ENCODE measurements at regions not wholly inside any gene's neighbourhood (a gene's known extent, or its start where the extent isn't known, plus 50 kb on each side); places are given as distances from the start of the nearest gene placed in this dataset.
"Not testable (repeated sequence)": the region's sequence is repeated elsewhere in the genome, so short reads cannot be mapped to it uniquely, and the experiment has no call there.

DNA sequence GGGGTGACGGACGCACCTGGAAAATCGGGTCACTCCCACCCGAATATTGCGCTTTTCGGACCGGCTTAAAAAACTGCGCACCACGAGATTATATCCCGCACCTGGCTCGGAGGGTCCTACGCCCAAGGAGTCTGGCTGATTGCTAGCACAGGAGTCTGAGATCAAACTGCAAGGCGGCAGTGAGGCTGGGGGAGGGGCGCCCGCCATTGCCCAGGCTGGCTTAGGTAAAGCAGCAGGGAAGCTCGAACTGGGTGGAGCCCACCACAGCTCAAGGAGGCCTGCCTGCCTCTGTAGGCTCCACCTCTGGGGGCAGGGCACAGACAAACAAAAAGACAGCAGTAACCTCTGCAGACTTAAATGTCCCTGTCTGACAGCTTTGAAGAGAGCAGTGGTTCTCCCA is 1760.6 kb upstream of the CDH9 start:
- dilution Hi-C loops (cut with MboI; ENCODE audit: extremely low pct_ligation_motif_present, low sequenced_read_pairs); H2AFZ ChIP-seq (ENCODE audit: low read depth, low read length); POLR2A ChIA-PET; H3K27me3 ChIP-seq (ENCODE audit: control insufficient read depth in 2 of 2, insufficient read depth in 2 of 2, low read length in 2 of 2); H3K79me2 ChIP-seq (ENCODE audit: control insufficient read depth, insufficient read depth, low read length); H3K9ac ChIP-seq (replicated peaks; ENCODE audit: extremely low read depth, insufficient read depth, low read length); intact Hi-C loops (cut with micrococcal nuclease); H3K9me1 ChIP-seq (replicated peaks; ENCODE audit: control insufficient read depth, extremely low read depth, insufficient read depth, low read length); H3K4me3 ChIP-seq (replicated peaks in 1 of 3; ENCODE audit: insufficient read depth in 1 of 3, low read depth in 1 of 3, low read length in 3 of 3); BruUV-seq (replicated peaks); CTCF ChIA-PET; H3K9me3 ChIP-seq (replicated peaks; ENCODE audit: control insufficient read depth, insufficient read depth, low read length); H4K20me1 ChIP-seq (replicated peaks; ENCODE audit: control insufficient read depth, extremely low read depth, insufficient read depth, low read length); H3K27ac ChIP-seq (ENCODE audit: insufficient read depth, low read depth, low read length); H3K4me1 ChIP-seq (ENCODE audit: control insufficient read depth, extremely low read depth, insufficient read depth, low read length); H3K4me2 ChIP-seq (ENCODE audit: insufficient read depth, low read length); FAIRE-seq; H3K36me3 ChIP-seq (ENCODE audit: control insufficient read depth in 2 of 2, extremely low read depth in 1 of 2, insufficient read depth in 2 of 2, low read length in 2 of 2); DNase-seq (ENCODE audit: low read depth, low spot score): not testable (repeated sequence)

DNA sequence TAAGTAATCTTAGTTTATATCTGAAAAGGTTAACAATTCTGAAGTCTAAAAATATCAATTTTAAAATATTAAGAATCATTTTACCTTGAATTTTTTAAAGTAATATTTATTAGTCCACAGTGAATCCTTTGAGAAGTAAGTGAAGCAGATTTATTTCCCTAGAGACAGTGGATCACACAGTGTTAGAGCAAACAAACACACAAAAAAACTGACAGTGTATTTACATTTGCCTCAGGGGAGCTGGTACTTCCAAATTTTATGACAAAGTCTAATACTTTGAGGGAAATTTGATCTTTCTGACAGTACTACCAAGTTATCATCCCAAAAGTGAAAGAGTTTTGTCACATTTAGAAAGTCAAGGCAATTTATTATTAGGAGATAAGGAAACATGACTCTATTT is 1750.6 kb upstream of the CDH9 start:
- H3K9ac ChIP-seq (replicated peaks; ENCODE audit: extremely low read depth, insufficient read depth, low read length) = no peak overlapping the region
- H3K27ac ChIP-seq (ENCODE audit: insufficient read depth, low read depth, low read length) = no peak overlapping the region
- no peak overlapping the region for H3K4me2 ChIP-seq (ENCODE audit: insufficient read depth, low read length)
- POLR2A ChIA-PET = no interaction called here
- H4K20me1 ChIP-seq (replicated peaks; ENCODE audit: control insufficient read depth, extremely low read depth, insufficient read depth, low read length) = no peaks in the 10 kb centered on the region
- no TSS peak for BruUV-seq (replicated peaks)
- H3K36me3 ChIP-seq (ENCODE audit: control insufficient read depth in 2 of 2, extremely low read depth in 1 of 2, insufficient read depth in 2 of 2, low read length in 2 of 2) = no peaks in the 10 kb centered on the region
- CTCF ChIA-PET = no interaction called here
- H3K79me2 ChIP-seq (ENCODE audit: control insufficient read depth, insufficient read depth, low read length) = no peaks in the 10 kb centered on the region
- intact Hi-C loops (cut with micrococcal nuclease) (no loop called here), dilution Hi-C loops (cut with MboI; ENCODE audit: extremely low pct_ligation_motif_present, low sequenced_read_pairs) (no loop called here)
- DNase-seq (ENCODE audit: low read depth, low spot score) (no peak), FAIRE-seq (no peak)
- no peaks in the 10 kb centered on the region for H3K27me3 ChIP-seq (ENCODE audit: control insufficient read depth in 2 of 2, insufficient read depth in 2 of 2, low read length in 2 of 2)
- no peaks in the 10 kb centered on the region for H3K9me1 ChIP-seq (replicated peaks; ENCODE audit: control insufficient read depth, extremely low read depth, insufficient read depth, low read length)
- no peak overlapping the region for H2AFZ ChIP-seq (ENCODE audit: low read depth, low read length)
- TF ChIP-seq, protein P1, sequence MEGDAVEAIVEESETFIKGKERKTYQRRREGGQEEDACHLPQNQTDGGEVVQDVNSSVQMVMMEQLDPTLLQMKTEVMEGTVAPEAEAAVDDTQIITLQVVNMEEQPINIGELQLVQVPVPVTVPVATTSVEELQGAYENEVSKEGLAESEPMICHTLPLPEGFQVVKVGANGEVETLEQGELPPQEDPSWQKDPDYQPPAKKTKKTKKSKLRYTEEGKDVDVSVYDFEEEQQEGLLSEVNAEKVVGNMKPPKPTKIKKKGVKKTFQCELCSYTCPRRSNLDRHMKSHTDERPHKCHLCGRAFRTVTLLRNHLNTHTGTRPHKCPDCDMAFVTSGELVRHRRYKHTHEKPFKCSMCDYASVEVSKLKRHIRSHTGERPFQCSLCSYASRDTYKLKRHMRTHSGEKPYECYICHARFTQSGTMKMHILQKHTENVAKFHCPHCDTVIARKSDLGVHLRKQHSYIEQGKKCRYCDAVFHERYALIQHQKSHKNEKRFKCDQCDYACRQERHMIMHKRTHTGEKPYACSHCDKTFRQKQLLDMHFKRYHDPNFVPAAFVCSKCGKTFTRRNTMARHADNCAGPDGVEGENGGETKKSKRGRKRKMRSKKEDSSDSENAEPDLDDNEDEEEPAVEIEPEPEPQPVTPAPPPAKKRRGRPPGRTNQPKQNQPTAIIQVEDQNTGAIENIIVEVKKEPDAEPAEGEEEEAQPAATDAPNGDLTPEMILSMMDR (IDR thresholded peaks at IDR 0.05; ENCODE audit: extremely low read depth in 1 of 2, insufficient read depth in 1 of 2, low read depth in 1 of 2, low read length in 2 of 2) = no peak
- TF ChIP-seq EZH2 (IDR thresholded peaks at IDR 0.05; ENCODE audit: borderline replicate concordance, low read depth, low read length, severe bottlenecking) (no peak), FOS (IDR thresholded peaks at IDR 0.05; ENCODE audit: borderline replicate concordance, insufficient read depth, low read length) (no peak), MYC (IDR thresholded peaks at IDR 0.05; ENCODE audit: low read depth, low read length) (no peak), GATA2 (IDR thresholded peaks at IDR 0.05; ENCODE audit: insufficient read depth, insufficient read length, low read depth, low read length) (no peak), JUN (IDR thresholded peaks at IDR 0.05; ENCODE audit: borderline replicate concordance, insufficient read depth, insufficient read length, low read depth) (no peak), POLR2A (IDR thresholded peaks at IDR 0.05; ENCODE audit: low read depth, low read length) (no peak), POLR2AphosphoS5 (IDR thresholded peaks at IDR 0.05; ENCODE audit: insufficient read depth, low read depth, low read length) (no peak)
- TF ChIP-seq, protein P2, sequence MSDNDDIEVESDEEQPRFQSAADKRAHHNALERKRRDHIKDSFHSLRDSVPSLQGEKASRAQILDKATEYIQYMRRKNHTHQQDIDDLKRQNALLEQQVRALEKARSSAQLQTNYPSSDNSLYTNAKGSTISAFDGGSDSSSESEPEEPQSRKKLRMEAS (IDR thresholded peaks at IDR 0.05; ENCODE audit: insufficient read depth, insufficient read length) = no peak
- no peaks in the 10 kb centered on the region for H3K4me1 ChIP-seq (ENCODE audit: control insufficient read depth, extremely low read depth, insufficient read depth, low read length)
- no peak overlapping the region for H3K4me3 ChIP-seq (replicated peaks in 1 of 3; ENCODE audit: insufficient read depth in 1 of 3, low read depth in 1 of 3, low read length in 3 of 3)
- H3K9me3 ChIP-seq (replicated peaks; ENCODE audit: control insufficient read depth, insufficient read depth, low read length) = no peaks in the 10 kb centered on the region

Data from endothelial cell of umbilical vein (primary cell).